Stimulated activated CD8-positive, alpha-beta memory T cell treated with anti-CD3 and anti-CD28 coated beads, Interleukin-4, amount 100 ng/mL, for 24 hours (primary cell): ENCODE measurements at regions not wholly inside any gene's neighbourhood (a gene's known extent, or its start where the extent isn't known, plus 50 kb on each side); places are given as distances from the start of the nearest gene placed in this dataset.
A peak's percentile ranks its signal among the peaks of the same experiment; 100 is the strongest.
"Not testable (repeated sequence)": the region's sequence is repeated elsewhere in the genome, so short reads cannot be mapped to it uniquely, and the experiment has no call there.

Experiments
- DNase-seq: peaks from one replicate; pipeline ENCODE4 v3.0.0-alpha.2; 2020; ENCODE audit warnings: low read depth

DNA sequence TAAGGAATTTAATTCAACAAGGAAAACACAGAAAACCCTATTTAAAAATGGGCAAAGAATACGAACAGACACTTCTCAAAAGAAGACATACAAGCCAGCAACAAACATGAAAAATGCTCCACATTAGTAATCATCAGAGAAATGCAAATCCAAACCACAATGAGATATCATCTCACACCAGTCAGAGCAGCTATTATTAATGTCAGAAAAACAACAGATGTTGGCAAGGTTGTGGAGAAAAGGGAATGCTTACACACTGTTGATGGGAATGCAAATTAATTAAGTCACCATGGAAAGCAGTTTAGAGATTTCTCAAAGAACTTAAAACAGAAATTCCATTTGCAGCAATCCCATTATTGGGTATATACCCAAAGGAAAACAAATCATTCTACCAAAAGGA lies 55.2 kb downstream of the GCC1 start:
- DNase-seq: no peak

DNA sequence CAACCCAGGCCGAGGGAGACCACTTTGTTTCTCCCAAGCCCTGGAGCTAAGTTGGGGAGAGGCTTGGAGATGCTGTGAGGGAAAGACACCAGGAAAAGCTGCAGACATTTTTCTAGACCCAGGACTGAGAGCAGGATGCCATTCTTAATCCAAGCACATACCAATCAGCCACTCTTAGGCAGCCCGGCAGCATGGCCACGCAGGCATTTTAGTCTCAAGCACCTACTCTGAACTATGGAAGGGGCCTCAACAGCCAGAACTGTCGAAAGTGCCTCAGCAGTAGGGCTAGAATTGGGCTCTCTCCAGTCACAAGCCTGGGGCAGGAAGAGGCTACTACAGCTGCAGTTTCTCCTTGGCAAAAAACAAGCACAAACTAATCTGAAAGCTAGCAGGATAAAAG lies 57.8 kb downstream of the GCC1 start:
- no peak for DNase-seq

GRCh38 chr7:127525866-127526480 lies 59.4 kb downstream of the GCC1 start:
- no peak for DNase-seq

DNA sequence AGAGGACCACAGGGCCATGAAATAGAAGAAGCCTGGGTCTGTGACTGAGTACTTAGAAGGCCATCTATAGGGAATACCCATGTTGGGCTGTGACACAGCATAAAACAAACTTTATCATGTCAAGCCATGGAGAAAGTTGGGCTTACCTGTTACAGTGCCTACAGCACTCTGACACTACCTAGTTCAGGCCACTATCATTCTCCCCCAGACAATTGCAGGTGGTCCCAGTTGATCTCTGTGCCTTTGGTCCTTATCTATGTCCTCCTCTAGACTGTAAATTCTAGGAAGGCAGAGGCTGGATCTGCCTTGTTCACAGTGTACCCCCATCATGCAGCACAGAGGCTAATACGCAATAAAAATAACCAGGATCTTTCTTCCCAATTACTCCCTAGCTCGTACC lies 69.1 kb downstream of the GCC1 start:
- DNase-seq: no peak

DNA sequence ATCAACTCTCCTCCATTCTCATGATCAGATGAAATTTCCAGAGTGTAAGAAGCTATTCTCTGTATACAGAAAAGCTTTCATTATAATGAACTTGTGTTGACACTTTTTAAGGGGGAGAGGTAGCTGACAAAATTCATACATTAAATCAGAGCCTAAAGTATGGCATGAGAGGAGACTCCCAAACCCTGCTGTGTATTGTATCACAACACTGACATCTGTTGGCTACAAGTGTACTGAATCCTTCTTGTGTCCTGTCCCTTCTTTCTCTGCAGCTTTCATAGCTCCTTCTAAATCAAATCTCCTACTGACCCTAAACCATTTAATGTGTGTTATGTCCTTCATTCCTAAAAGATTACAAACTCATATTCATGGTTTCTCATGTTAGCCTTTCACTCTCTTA lies 70.9 kb downstream of the GCC1 start:
- no peak for DNase-seq

DNA sequence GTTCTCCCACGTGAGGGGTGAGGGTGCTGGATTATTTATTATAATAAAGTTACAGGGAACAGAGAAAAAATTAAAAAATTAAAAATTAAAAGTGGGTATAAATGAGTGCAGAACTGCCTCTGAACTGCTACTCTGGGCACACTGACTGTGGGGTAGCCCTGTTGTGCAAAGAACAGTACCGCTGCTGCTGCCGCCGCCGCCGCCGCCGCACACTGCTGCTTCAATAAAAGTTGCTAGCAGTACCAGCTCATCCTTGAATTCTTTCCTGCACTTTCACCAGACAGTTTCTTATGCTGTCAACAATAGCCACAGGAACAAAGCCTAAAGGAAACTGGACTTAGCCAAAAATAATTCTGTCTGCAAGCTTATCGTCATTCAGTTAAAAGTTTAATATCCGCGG lies 72.1 kb downstream of the GCC1 start:
- DNase-seq: no peak

DNA sequence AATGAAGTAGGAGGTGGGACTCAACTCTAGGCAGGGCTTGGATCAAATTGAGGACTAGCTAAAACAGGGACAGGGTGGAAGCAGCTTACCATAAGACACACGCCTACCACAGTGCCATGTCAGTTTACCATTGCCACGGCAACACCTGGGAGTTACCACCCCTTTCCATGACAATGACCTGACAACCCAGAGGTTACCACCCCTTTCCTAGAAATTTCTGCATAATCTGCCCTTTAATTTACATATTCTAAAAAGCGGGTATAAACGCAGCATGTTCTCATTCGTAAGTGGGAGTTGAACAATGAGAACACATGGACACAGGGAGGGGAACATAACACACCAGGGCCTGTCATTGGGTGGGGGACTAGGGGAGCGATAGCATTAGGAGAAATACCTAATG lies 72.7 kb downstream of the GCC1 start:
- no peak for DNase-seq

- DNase-seq: peak; percentile 10
These were observed 80.7 kb downstream of the GCC1 start for GRCh38 chr7:127504715-127505114.

DNA sequence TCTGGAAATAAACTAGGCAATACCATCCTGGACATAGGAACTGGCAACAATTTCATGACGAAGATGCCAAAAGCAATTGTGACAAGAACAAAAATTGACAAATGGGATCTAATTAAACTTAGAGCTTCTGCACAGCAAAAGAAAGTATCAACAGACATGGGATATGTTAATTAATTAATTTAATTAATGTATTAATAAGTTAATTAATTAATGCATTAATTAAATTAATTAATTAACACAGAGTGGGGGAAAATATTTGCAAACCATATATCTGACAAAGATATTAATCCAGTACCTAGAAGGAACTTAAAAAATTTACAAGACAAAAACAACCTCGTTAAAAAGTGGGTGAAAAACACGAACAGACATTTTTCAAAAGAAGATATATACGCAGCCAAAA lies 83.6 kb downstream of the GCC1 start:
- no peak for DNase-seq

GRCh38 chr7:127487381-127487780 lies 94.9 kb upstream of the ZNF800 start:
- DNase-seq: no peak

GRCh38 chr7:127486654-127487053 lies 94.1 kb upstream of the ZNF800 start:
- DNase-seq: no peak

DNA sequence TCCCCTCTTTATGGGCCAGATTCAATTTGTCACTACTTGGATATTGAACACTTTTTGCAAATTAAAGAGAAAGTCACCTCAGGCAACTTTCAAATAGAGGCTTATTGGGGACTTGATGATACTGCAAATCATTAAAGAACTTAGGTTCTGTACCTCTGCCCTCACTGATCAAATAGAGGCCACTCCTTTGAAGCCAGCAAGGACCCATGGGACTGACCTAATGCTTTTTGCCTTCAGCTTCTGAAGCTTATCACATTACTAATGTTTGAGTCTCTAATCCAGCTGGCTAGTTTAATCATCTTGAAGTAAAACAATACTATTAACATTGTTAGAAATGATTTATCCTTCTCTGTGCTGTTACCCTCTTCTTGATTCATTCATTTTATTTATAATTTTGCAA lies 93.0 kb upstream of the ZNF800 start:
- DNase-seq: no peak

DNA sequence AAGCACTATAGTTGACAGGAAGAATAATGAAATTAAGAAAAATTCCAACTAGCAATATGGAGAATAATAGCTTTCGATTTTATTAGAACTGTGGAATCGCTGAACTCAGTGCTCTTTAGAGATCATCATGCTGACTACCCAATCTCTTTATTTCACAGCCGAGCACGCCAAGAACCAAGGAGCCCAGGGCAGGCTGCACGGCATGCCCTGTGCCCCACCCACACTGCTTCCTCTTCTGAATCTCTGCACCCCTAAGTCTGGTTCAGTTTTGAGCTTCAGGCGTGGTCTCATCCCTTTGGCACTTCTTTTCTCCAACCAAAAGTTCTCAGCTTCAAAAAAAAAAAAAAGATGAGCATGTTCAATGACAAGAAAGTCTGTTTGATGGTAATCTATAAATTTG lies 92.4 kb upstream of the ZNF800 start:
- DNase-seq: no peak

DNA sequence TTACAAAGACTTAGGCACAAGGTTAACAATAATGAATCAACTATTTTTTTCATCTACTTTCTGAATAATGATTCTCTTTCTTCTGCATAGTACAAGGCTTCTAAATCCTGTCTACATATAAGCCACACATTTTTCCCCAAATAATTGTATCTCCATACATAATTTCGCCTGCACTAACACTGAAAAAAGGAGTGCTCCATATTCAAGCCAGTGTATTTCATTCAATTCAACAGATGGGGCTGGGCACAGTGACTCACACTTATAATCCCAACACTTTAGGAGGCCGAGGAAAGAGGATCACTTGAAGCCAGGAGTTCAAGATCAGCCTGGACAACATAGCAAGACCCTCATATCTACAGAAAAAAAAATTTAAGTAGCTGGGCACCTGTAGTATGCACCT lies 86.0 kb upstream of the ZNF800 start:
- DNase-seq: no peak

DNA sequence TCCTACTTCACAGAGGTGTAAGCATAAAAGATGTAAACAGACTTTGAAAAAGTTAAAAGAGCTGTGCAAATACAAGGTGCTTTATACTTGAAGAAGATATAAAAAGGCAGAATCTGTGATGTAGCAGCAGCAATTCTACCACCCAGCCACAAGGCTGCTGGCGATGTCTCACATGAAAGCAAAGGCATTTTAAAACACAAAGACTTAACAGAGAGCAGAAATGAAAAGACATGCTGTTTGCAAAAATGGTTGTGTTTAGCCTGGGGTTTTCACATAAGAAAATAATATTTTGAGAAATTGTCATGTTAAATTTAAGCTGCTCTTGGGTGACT lies 85.5 kb upstream of the ZNF800 start:
- no peak for DNase-seq

DNA sequence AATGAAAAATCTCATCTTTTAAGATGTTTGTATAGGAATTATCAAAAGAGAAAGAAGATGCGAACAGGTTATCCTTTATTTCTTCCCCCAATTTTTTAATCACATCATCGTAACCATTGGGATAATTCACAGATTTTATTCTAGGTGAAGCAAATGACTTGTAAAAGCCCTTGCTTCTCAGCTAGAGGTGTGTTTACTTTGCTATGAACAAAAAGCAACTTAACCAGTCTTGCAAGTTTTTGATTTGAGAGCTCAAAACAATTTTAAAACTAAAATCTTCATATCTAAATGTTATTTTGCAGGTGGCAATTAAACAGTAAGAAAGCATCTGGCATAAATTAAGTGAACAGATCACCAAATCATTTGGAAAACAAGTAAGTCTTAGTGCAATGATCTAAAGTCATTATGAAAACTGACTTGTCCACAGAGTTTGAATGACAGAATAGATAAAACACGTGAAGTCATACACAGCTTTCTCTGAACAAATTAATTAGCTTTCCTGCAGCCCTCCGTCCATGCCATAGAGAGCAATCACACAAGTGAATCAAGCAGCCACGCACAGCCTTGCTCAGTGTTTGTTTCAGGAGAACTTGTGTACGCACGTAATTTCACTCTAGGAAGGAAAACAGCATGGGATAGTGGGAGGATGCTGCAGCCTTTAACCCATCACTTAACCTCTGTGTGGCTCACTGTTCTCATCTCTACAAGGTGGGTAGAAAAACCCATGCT lies 85.0 kb upstream of the ZNF800 start:
- DNase-seq: no peak

DNA sequence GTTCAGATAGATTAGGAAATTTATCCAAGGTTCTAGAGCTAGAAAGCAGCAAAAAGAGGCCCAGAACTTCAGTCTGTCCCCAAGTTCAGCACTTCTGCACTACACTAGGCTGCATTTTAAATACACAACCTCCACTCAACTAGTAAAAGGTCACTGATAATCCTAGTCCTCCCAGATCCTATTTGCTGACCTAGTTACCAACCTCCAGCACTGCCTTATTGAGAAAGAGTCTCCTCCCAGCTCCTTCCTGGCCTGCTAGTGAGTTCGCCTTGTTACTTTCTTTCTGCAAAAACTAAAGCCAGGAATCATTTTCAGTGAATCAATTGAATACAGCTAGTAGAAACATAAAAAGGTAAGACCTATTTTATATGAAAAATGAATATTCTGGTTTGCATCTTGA lies 84.1 kb upstream of the ZNF800 start:
- no peak for DNase-seq

GRCh38 chr7:127474457-127474856 lies 81.9 kb upstream of the ZNF800 start:
- no peak for DNase-seq

DNA sequence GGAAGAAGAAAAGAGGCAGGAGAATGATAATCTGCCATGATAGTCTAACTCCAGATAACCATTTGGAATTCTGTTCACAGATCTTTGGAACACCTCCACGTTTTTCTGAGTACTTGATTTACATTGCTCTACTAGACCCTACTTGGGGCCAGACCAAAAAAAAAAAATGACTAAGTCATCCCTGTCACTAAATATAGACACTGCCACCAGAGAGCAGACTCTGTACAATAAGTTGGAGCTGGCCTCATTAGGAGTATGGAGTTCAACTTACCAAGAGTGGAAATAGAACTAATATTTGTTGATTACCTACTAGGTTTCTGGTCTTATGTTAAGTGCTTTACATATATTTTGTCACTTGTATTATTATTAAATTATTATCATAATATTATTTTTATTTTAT lies 80.9 kb upstream of the ZNF800 start:
- no peak for DNase-seq

DNA sequence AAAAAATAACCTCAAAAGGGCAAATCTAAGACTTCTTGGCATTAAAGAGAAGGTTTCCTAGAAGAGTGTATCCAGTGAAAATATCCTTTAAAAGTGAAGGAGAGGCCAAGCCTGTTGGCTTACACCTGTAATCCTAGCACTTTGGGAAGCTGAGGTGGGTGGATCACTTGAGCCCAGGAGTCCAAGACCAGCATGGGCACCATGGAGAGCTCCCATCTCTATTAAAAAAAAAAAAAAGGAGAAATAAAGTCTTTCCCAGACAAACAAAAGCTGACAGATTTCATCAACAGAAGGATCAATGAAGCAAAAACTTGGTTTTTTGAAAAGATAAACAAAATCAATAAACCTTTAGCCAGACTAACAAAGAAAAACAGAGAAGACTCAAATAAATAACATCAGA lies 67.6 kb upstream of the ZNF800 start:
- no peak for DNase-seq

GRCh38 chr7:127451258-127451657 lies 58.8 kb upstream of the ZNF800 start:
- DNase-seq: not testable (repeated sequence)

GRCh38 chr7:127448566-127448965 lies 56.1 kb upstream of the ZNF800 start:
- no peak for DNase-seq

DNA sequence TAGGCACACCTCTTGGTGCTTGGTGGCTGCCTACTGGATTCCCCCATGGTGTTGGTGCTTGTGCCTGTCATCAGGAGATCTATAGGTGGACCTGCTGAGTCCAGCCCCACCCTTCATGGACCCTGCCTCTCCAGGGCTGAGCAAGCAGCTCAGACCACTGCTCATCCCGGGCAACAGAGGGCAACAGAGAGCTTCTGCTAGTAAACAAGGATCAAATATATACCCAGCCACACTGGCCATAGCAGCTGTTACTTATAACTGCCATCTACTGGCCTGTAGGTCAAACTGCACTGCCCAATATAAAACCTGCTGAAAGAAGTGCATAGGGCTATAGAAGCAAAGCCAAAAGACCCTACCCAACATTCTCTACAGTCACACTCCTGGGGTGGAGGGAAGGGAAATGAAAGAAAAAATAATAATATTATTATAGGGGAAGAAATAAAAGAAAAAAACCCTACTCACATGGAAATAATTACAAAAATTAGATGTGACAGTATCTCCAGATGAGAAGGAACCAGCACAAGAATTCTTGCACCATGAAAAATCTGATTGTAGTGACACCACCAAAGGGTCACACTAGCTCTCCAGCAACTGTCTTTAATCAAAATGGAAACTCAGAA lies 54.9 kb upstream of the ZNF800 start:
- peak; percentile 19 for DNase-seq

GRCh38 chr7:127446842-127447241 lies 54.3 kb upstream of the ZNF800 start:
- DNase-seq: no peak
